ENCODE measurements at regions not wholly inside any gene's neighbourhood (a gene's known extent, or its start where the extent isn't known, plus 50 kb on each side); places are given as distances from the start of the nearest gene placed in this dataset.

DNA sequence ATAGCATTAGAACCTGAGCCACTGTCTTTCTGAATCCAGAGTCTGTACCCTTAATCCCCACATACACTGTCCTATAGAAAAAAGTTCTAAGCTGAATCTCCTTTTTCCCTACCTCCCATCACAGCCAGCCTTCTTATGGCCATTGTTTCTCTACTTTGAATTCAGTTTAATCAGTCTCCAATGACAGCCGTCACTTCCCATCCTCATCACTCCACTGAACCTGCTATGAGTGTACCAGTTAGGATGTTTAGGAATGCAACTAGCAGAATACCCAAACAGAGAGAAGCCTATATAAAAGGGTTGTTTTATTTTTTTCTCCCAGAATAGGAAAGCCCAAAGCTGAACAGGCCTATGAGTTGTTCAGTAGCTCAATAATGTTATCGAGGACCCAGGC lies 220.4 kb upstream of the NREP start:
- 94% methylated on average over 2 of the region's 2 CpGs for WGBS (ENCODE audit: low lambda C conversion rate, missing lambda C conversion rate)
- Histone ChIP-seq H3K4me2 (no peak overlapping the region), H3K4me3 (no peak overlapping the region), H3K9me2 (replicated peaks; ENCODE audit: insufficient read depth) (no peaks in the 10 kb centered on the region), H3K9me3 (ENCODE audit: low read depth) (no peaks in the 10 kb centered on the region), H3K4me1 (ENCODE audit: insufficient read depth) (no peaks in the 10 kb centered on the region), H3K79me2 (no peaks in the 10 kb centered on the region), H3K27ac (no peak overlapping the region), H4K20me1 (ENCODE audit: insufficient read depth, poor library complexity, severe bottlenecking) (no peaks in the 10 kb centered on the region), H3K36me3 (replicated peaks; ENCODE audit: insufficient read depth, low read depth) (no peaks in the 10 kb centered on the region), H3K27me3 (no peaks in the 10 kb centered on the region), H2AFZ (no peak overlapping the region)
- DNase-seq (ENCODE audit: low spot score), result no peak
- TF ChIP-seq EZH2 (IDR thresholded peaks at IDR 0.05; ENCODE audit: borderline replicate concordance) (no peak), EZH2phosphoT487 (IDR thresholded peaks at IDR 0.05; ENCODE audit: low read depth, severe bottlenecking, unreplicated experiment) (no peak)
- TF ChIP-seq, protein P1, sequence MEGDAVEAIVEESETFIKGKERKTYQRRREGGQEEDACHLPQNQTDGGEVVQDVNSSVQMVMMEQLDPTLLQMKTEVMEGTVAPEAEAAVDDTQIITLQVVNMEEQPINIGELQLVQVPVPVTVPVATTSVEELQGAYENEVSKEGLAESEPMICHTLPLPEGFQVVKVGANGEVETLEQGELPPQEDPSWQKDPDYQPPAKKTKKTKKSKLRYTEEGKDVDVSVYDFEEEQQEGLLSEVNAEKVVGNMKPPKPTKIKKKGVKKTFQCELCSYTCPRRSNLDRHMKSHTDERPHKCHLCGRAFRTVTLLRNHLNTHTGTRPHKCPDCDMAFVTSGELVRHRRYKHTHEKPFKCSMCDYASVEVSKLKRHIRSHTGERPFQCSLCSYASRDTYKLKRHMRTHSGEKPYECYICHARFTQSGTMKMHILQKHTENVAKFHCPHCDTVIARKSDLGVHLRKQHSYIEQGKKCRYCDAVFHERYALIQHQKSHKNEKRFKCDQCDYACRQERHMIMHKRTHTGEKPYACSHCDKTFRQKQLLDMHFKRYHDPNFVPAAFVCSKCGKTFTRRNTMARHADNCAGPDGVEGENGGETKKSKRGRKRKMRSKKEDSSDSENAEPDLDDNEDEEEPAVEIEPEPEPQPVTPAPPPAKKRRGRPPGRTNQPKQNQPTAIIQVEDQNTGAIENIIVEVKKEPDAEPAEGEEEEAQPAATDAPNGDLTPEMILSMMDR (IDR thresholded peaks at IDR 0.05; ENCODE audit: poor library complexity), result no peak

DNA sequence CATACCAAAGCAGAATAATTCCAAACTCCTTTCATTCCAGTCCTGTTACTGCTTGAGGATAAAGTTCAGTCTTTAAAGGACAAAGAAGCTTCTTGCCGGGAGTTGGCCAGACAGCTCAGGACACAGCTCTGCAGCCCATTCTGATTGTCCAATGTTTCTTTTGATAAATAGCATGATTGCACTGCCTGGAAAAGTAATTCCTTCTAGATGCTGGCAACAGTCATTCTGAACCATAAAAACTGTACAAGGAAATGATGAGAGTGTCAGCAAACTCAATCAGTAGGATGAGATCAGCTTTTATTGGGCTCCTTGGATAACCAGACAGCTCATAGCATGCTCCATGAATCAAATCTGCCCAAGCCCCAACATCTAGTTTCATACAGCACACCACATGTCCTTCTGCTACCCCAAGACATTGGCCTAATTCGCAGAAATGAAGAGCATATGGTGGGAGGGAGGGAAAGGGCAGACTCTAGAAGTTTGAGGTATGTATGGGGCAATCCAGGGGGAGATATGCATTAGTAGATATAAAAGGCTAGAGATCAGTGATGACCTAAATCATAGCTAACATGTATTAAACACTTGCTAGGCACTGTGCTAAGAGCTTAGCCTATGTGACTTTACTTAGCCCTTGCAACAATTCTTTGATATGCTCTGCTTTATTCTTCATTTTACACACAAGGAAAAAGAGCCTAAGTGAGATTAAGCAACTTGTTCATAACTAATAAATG lies 219.9 kb upstream of the NREP start:
- Histone ChIP-seq H3K9me3 (ENCODE audit: low read depth) (no peaks in the 10 kb centered on the region), H4K20me1 (ENCODE audit: insufficient read depth, poor library complexity, severe bottlenecking) (no peaks in the 10 kb centered on the region), H2AFZ (no peak overlapping the region), H3K36me3 (replicated peaks; ENCODE audit: insufficient read depth, low read depth) (no peaks in the 10 kb centered on the region), H3K27ac (peak overlapping the region; percentile 17), H3K4me3 (no peak overlapping the region), H3K4me2 (no peak overlapping the region), H3K4me1 (ENCODE audit: insufficient read depth) (no peaks in the 10 kb centered on the region), H3K9me2 (replicated peaks; ENCODE audit: insufficient read depth) (no peaks in the 10 kb centered on the region), H3K79me2 (no peaks in the 10 kb centered on the region), H3K27me3 (no peaks in the 10 kb centered on the region)
- 71% methylated on average over 2 of the region's 2 CpGs for whole genome bisulfite sequencing (ENCODE audit: low lambda C conversion rate, missing lambda C conversion rate)
- TF ChIP-seq, protein P1 (IDR thresholded peaks at IDR 0.05; ENCODE audit: poor library complexity), result no peak
- TF ChIP-seq EZH2phosphoT487 (IDR thresholded peaks at IDR 0.05; ENCODE audit: low read depth, severe bottlenecking, unreplicated experiment) (no peak), EZH2 (IDR thresholded peaks at IDR 0.05; ENCODE audit: borderline replicate concordance) (no peak)
- DNase-seq (ENCODE audit: low spot score), result no peak

DNA sequence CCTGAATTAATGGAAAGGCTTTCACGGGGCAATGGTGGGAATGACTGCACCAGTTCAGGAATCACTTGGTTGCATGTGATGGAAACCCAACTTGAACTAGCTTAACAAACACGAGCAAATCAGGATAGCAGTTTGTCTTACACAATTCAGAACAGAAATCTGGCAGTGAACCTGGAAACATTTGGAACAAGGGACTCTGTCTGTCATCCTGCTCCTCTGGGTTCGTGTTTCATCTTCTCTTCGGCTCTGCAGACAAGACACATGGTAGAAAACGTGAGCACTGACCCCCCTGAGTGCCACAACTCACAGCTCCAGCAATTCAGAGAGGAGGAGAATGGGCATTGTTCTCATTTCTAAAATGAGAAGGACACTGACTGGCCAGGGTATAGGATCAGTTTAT lies 218.1 kb upstream of the NREP start:
- TF ChIP-seq, protein P1 (IDR thresholded peaks at IDR 0.05; ENCODE audit: poor library complexity), result no peak
- no peak for TF ChIP-seq EZH2phosphoT487 (IDR thresholded peaks at IDR 0.05; ENCODE audit: low read depth, severe bottlenecking, unreplicated experiment)
- no peak for TF ChIP-seq EZH2 (IDR thresholded peaks at IDR 0.05; ENCODE audit: borderline replicate concordance)
- no peaks in the 10 kb centered on the region for H3K79me2 ChIP-seq
- H3K27ac ChIP-seq, result no peak overlapping the region
- H3K36me3 ChIP-seq (replicated peaks; ENCODE audit: insufficient read depth, low read depth), result no peaks in the 10 kb centered on the region
- H3K9me3 ChIP-seq (ENCODE audit: low read depth), result no peaks in the 10 kb centered on the region
- H3K9me2 ChIP-seq (replicated peaks; ENCODE audit: insufficient read depth), result no peaks in the 10 kb centered on the region
- H2AFZ ChIP-seq, result no peak overlapping the region
- no peak overlapping the region for H3K4me2 ChIP-seq
- H3K27me3 ChIP-seq, result no peaks in the 10 kb centered on the region
- WGBS (ENCODE audit: low lambda C conversion rate, missing lambda C conversion rate), result 74% methylated on average over 5 of the region's 5 CpGs
- no peak overlapping the region for H3K4me3 ChIP-seq
- no peaks in the 10 kb centered on the region for H4K20me1 ChIP-seq (ENCODE audit: insufficient read depth, poor library complexity, severe bottlenecking)
- H3K4me1 ChIP-seq (ENCODE audit: insufficient read depth), result no peaks in the 10 kb centered on the region
- no peak for DNase-seq (ENCODE audit: low spot score)
